Ishikawa (cell line): ENCODE measurements at regions not wholly inside any gene's neighbourhood (a gene's known extent, or its start where the extent isn't known, plus 50 kb on each side); places are given as distances from the start of the nearest gene placed in this dataset.

Experiments
- CEBPB ChIP-seq: IDR thresholded peaks from 2 replicates; pipeline ENCODE4 v1.6.1; 2012
- EGR1 ChIP-seq: IDR thresholded peaks from 2 replicates; pipeline ENCODE4 v1.6.1; 2012
- MAX ChIP-seq: IDR thresholded peaks from 2 replicates; pipeline ENCODE4 v1.6.1; 2012
- RAD21 ChIP-seq: IDR thresholded peaks from 2 replicates; pipeline ENCODE4 v1.6.1; 2012; ENCODE audit warnings: low read depth
- REST ChIP-seq: IDR thresholded peaks from 2 replicates; pipeline ENCODE4 v1.6.1; 2012; ENCODE audit warnings: low read depth, mild to moderate bottlenecking
- TAF1 ChIP-seq: IDR thresholded peaks from 2 replicates; pipeline ENCODE4 v1.6.1; 2012; ENCODE audit warnings: low read depth, mild to moderate bottlenecking
- YY1 ChIP-seq: IDR thresholded peaks from 2 replicates; pipeline ENCODE4 v1.6.1; 2012; ENCODE audit warnings: low read depth

- TF ChIP-seq CEBPB (no peak), TAF1 (no peak), YY1 (no peak), MAX (no peak), EGR1 (no peak), RAD21 (no peak), REST (no peak)
These were observed 113.1 kb downstream of the EDEM1 start for GRCh38 chr3:5300638-5301037.
